DOHH2 (cell line): ENCODE measurements at regions not wholly inside any gene's neighbourhood (a gene's known extent, or its start where the extent isn't known, plus 50 kb on each side); places are given as distances from the start of the nearest gene placed in this dataset.

ENCODE experiments used
- H3F3A ChIP-seq: fragments of 200-600 bp; sonication (generic), shearing (Covaris generic); 2 replicates; pipeline ENCODE4 v1.6.0; 2016; ENCODE audit warnings: antibody characterized with exemption, mild to moderate bottlenecking; ENCODE audit not compliant: control insufficient read depth, insufficient read depth
- H3K27ac ChIP-seq: fragments of 200-600 bp; sonication (generic); 2 replicates; pipeline ENCODE4 v1.5.1; 2014; ENCODE audit warnings: low read depth, mild to moderate bottlenecking, low read length, moderate library complexity
- H3K27me3 ChIP-seq: fragments of 200-600 bp; sonication (generic); 2 replicates; pipeline ENCODE4 v1.6.1; 2014; ENCODE audit warnings: mild to moderate bottlenecking, low read length, mixed read lengths; ENCODE audit not compliant: control insufficient read depth
- H3K36me3 ChIP-seq: fragments of 200-600 bp; sonication (generic); 2 replicates; pipeline ENCODE4 v1.6.1; 2014; ENCODE audit warnings: mild to moderate bottlenecking, low read length, moderate library complexity, mixed read lengths; ENCODE audit not compliant: control insufficient read depth
- H3K4me1 ChIP-seq: fragments of 200-600 bp; sonication (generic); 2 replicates; pipeline ENCODE4 v1.6.1; 2014; ENCODE audit warnings: mild to moderate bottlenecking, low read length, mixed read lengths; ENCODE audit not compliant: control insufficient read depth
- H3K4me2 ChIP-seq: fragments of 200-600 bp; sonication (generic); 2 replicates; pipeline ENCODE4 v1.6.0; 2014; ENCODE audit warnings: mild to moderate bottlenecking, low read length, moderate library complexity
- H3K4me3 ChIP-seq: fragments of 200-600 bp; sonication (generic); 2 replicates; pipeline ENCODE4 v1.5.1; 2014; ENCODE audit warnings: mild to moderate bottlenecking, low read length, mixed read lengths
- H3K79me2 ChIP-seq: fragments of 200-600 bp; sonication (generic); 2 replicates; pipeline ENCODE4 v1.6.1; 2014; ENCODE audit warnings: mild to moderate bottlenecking, low read length, mixed read lengths; ENCODE audit not compliant: control insufficient read depth
- H3K9me2 ChIP-seq: fragments of 200-600 bp; sonication (generic); replicated peaks from 2 replicates; pipeline ENCODE4 v1.6.1; 2014; ENCODE audit warnings: mild to moderate bottlenecking, low read length, mixed read lengths; ENCODE audit not compliant: control insufficient read depth
- H3K9me3 ChIP-seq: fragments of 200-600 bp; sonication (generic); 2 replicates; pipeline ENCODE4 v1.6.1; 2014; ENCODE audit warnings: antibody characterized with exemption, low read length, mixed read lengths; ENCODE audit not compliant: control insufficient read depth, insufficient read depth
- H4K20me1 ChIP-seq: fragments of 200-600 bp; sonication (generic); 2 replicates; pipeline ENCODE4 v1.6.0; 2014; ENCODE audit warnings: low read depth, mild to moderate bottlenecking, antibody characterized with exemption, low read length, moderate library complexity; ENCODE audit not compliant: control insufficient read depth, insufficient read depth
- EZH2phosphoT487 ChIP-seq: fragments of 200-600 bp; sonication (generic); IDR thresholded peaks from 2 replicates; pipeline ENCODE4 v1.6.1; 2017; ENCODE audit warnings: borderline replicate concordance, mild to moderate bottlenecking, antibody characterized with exemption, low read length, moderate library complexity, mixed read lengths
- TF ChIP-seq, protein P1 (sequence below): fragments of 200-600 bp; sonication (generic); IDR thresholded peaks from one replicate; pipeline ENCODE4 v1.5.1; 2014; ENCODE audit warnings: antibody characterized with exemption, mild to moderate bottlenecking, low read depth, low read length; ENCODE audit not compliant: poor library complexity, severe bottlenecking

DNA sequence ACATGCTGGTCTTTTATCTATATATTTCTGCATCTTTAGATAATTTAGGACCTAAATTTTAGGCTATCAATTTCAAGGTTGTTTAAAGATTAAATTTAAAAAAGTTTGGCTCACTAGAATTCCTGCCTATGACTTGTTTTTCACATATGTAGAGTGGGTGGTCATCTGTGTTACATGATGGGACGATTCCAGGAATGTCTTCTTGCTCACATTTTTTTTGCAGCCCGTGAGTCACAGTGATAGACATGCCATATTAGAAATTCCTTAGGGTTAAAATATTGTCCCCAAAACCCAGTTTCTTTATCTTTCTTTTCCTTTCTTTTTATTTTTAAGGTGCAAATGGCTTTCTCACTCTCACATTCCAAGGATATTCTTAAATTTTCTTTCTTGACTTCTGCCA is 652.0 kb downstream of the PLCL1 start:
- Histone ChIP-seq H3K36me3 (no peaks in the 10 kb centered on the region), H3K4me3 (no peak overlapping the region), H3K27me3 (no peaks in the 10 kb centered on the region), H3K9me2 (no peaks in the 10 kb centered on the region), H3K27ac (no peak overlapping the region), H3K4me1 (peaks cover 7% of the 10 kb centered on the region; the same call in 1 of the 2 replicates), H4K20me1 (no peaks in the 10 kb centered on the region), H3K9me3 (no peaks in the 10 kb centered on the region), H3F3A (no peaks in the 10 kb centered on the region), H3K4me2 (no peak overlapping the region), H3K79me2 (no peaks in the 10 kb centered on the region)
- no peak for TF ChIP-seq EZH2phosphoT487
- TF ChIP-seq, protein P1, sequence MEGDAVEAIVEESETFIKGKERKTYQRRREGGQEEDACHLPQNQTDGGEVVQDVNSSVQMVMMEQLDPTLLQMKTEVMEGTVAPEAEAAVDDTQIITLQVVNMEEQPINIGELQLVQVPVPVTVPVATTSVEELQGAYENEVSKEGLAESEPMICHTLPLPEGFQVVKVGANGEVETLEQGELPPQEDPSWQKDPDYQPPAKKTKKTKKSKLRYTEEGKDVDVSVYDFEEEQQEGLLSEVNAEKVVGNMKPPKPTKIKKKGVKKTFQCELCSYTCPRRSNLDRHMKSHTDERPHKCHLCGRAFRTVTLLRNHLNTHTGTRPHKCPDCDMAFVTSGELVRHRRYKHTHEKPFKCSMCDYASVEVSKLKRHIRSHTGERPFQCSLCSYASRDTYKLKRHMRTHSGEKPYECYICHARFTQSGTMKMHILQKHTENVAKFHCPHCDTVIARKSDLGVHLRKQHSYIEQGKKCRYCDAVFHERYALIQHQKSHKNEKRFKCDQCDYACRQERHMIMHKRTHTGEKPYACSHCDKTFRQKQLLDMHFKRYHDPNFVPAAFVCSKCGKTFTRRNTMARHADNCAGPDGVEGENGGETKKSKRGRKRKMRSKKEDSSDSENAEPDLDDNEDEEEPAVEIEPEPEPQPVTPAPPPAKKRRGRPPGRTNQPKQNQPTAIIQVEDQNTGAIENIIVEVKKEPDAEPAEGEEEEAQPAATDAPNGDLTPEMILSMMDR, result no peak

DNA sequence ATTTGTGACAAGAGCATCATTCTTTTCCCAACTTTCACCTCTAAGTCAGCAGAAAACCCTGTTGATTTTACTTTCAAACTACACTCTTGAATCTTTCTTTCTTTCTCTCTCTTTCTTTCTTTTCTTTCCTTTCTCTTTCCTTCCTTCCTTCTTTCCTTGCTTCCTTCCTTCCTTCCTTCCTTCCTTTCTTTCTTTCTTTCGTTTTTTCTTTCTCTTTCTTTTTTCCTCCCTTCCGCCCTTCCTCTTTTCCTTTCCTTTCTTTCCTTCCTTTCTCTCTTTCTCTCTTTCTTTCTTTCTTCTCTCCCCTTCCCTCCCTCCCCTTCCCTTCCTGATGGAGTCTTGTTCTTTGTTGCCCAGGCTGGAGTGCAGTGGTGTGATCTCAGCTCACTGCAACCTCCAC is 649.5 kb downstream of the PLCL1 start:
- Histone ChIP-seq H3K4me3 (no peak overlapping the region), H3K27me3 (no peaks in the 10 kb centered on the region), H3K4me2 (no peak overlapping the region), H3K79me2 (no peaks in the 10 kb centered on the region), H3K4me1 (peaks cover 7% of the 10 kb centered on the region; the same call in 1 of the 2 replicates), H3K27ac (no peak overlapping the region), H3K36me3 (no peaks in the 10 kb centered on the region), H4K20me1 (no peaks in the 10 kb centered on the region), H3K9me3 (no peaks in the 10 kb centered on the region), H3K9me2 (no peaks in the 10 kb centered on the region), H3F3A (no peaks in the 10 kb centered on the region)
- TF ChIP-seq, protein P1, result no peak
- no peak for TF ChIP-seq EZH2phosphoT487

DNA sequence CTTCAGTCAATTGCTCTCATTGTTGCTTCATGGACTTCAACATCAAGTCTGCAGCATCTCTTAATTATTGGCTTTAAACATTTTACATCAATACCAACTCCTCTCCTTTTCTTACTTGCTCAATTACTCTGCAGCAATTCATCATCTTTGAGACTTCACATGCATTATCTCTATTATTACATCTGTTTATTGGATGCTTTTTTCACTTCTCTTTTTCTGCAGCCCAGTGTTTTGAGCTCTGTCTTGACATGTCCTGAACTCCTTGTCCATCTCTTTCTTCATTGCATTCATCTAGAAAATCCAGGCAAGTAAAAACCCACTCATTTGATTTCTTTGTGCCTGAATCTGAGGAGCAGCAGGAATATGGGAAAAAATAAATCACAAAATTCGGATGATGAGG is 647.9 kb downstream of the PLCL1 start:
- Histone ChIP-seq H3K79me2 (no peaks in the 10 kb centered on the region), H3K9me2 (no peaks in the 10 kb centered on the region), H3K4me3 (no peak overlapping the region), H3F3A (no peaks in the 10 kb centered on the region), H3K27me3 (no peaks in the 10 kb centered on the region), H3K4me1 (peaks cover 7% of the 10 kb centered on the region; the same call in 1 of the 2 replicates), H4K20me1 (no peaks in the 10 kb centered on the region), H3K27ac (no peak overlapping the region), H3K4me2 (no peak overlapping the region), H3K9me3 (no peaks in the 10 kb centered on the region), H3K36me3 (no peaks in the 10 kb centered on the region)
- no peak for TF ChIP-seq EZH2phosphoT487
- TF ChIP-seq, protein P1, result no peak

GRCh38 chr2:198448789-198449188 is 644.4 kb downstream of the PLCL1 start:
- Histone ChIP-seq H3K4me1 (peaks cover 7% of the 10 kb centered on the region; the same call in 1 of the 2 replicates), H3K36me3 (no peaks in the 10 kb centered on the region), H3K79me2 (no peaks in the 10 kb centered on the region), H3K27me3 (no peaks in the 10 kb centered on the region), H3K27ac (no peak overlapping the region), H3K4me3 (no peak overlapping the region), H3K9me2 (no peaks in the 10 kb centered on the region), H3K9me3 (no peaks in the 10 kb centered on the region), H3K4me2 (no peak overlapping the region), H3F3A (no peaks in the 10 kb centered on the region), H4K20me1 (no peaks in the 10 kb centered on the region)
- no peak for TF ChIP-seq EZH2phosphoT487
- TF ChIP-seq, protein P1, result no peak
